Stimulated activated naive CD4-positive, alpha-beta T cell treated with Interleukin-2 at 50 U/mL for 16 hours (primary cell): ENCODE measurements at regions not wholly inside any gene's neighbourhood (a gene's known extent, or its start where the extent isn't known, plus 50 kb on each side); places are given as distances from the start of the nearest gene placed in this dataset.

Source experiments
- DNase-seq: peaks from one replicate; lab custom pipeline; 2025; lab: John Stamatoyannopoulos, UW

GRCh38 chr3:72401005-72401545, 447.2 kb downstream of the SHQ1 start:
- no peak for DNase-seq

DNA sequence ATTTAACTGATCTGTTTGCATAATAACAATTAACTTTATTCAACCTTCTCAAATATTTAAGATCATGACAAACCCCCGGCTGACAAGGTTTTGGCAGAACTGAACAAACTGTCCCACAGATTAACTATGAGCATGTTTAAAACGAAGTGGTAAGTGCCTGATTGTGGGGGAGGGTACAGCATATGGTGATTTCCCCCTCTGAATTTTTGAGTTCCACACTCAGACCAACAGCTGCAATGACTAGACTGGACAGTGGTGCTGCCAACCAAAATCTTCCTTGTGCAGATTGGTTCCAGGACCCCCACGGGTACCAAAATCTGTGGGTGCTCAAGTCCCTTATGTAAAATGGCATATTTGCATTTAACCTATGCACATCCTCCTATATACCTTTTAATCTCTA, 449.5 kb downstream of the SHQ1 start:
- DNase-seq = no peak

GRCh38 chr3:72397586-72397985, 450.7 kb downstream of the SHQ1 start:
- DNase-seq = no peak

GRCh38 chr3:72396899-72397298, 451.3 kb downstream of the SHQ1 start:
- no peak for DNase-seq

- no peak for DNase-seq
These were observed 452.4 kb downstream of the SHQ1 start for GRCh38 chr3:72395776-72396311.

- DNase-seq = no peak
These were observed 454.8 kb downstream of the SHQ1 start for GRCh38 chr3:72393455-72393854.

GRCh38 chr3:72391659-72392058, 456.6 kb downstream of the SHQ1 start:
- no peak for DNase-seq

GRCh38 chr3:72390841-72391240, 457.4 kb downstream of the SHQ1 start:
- DNase-seq = no peak

GRCh38 chr3:72388644-72389043, 459.6 kb downstream of the SHQ1 start:
- no peak for DNase-seq

- DNase-seq = no peak
These were observed 460.1 kb downstream of the SHQ1 start for GRCh38 chr3:72388117-72388516.

DNA sequence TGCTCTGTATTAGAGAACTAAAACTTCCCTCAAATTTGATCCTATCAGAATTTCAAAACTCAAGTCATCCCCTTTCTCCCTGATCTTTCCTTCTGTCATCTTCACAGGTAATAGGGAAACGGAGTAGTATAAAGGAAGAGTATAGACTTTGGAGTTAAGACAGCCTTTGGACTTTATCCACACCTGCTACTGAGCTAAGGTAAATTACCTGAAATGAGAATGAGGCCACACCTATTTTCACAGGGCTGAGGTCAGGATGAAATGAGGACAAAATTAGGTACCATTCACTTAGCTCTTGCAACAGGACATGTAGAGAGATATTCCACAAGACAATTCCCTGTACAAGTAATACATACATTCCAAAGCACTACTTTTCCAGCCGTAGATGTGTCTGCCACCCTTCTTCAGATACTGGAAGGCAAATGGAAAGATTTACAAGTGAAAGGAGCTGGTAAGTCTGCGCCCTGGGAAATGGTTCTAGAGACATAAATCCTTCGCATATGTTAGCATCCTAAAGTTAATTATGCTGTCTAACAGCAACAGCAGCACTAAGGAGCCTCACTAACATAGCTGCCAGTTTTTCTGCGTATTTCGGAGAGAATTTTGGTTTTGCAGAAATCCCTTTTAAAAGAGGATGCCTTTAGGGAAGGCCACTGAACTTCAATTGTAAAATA, 461.8 kb downstream of the SHQ1 start:
- DNase-seq = no peak

DNA sequence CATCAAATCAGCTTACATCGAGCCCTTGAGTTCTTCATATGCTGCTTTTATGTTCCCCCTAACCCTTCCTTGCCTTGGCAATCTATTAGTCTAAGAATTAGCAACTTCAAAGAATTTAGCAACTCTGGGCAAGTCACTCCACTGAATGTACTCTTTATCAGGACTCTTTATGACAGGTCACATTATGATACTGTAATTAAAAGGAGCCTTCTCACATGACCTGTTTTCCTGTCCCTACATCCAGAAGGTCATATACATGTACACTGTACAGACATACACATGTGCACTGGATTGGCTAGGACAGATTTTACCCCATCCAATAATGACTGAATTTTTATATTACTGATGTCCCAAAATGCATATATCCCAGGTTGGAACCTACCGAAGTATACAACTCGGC, 463.1 kb downstream of the SHQ1 start:
- DNase-seq = no peak

DNA sequence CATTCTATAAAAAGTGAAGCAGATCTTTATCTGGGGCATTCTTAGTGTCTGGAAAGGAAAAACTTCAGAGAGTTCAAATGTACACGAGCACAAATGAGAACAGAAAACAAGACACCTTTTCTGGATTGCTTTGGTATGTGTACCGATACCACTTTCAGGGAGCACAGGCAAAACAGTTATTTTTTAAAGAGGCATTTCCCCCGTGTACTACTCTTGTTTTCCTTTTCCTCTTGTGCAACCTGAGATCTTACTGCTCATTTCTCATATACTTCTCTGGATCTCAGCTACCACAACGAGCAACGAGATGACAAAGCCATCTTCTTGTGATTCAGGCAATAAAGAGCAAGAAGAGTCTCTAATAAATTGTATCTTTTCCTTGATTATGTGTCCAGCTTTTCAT, 463.6 kb downstream of the SHQ1 start:
- DNase-seq = no peak

- DNase-seq = no peak
These were observed 464.4 kb downstream of the SHQ1 start for GRCh38 chr3:72383883-72384282.

- no peak for DNase-seq
These were observed 465.0 kb downstream of the SHQ1 start for GRCh38 chr3:72383230-72383629.

DNA sequence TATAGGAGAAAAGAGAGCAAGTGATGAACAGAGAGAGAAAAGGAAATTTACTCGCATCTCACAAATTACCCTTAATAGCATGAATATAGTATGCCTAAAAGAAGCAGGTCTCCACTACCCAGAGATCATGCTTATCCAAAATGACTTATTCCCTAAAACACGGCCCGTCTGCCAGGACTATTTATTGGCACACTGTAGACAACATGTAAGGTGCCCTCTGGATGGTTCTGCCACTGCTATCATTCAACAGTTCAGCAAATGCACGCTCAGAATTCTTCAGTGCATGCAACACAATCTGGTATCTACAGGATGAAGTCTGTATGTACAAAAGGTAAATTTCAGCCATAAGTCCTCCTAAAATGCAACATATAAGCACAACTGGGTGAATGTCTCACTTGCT, 465.8 kb downstream of the SHQ1 start:
- DNase-seq = no peak

DNA sequence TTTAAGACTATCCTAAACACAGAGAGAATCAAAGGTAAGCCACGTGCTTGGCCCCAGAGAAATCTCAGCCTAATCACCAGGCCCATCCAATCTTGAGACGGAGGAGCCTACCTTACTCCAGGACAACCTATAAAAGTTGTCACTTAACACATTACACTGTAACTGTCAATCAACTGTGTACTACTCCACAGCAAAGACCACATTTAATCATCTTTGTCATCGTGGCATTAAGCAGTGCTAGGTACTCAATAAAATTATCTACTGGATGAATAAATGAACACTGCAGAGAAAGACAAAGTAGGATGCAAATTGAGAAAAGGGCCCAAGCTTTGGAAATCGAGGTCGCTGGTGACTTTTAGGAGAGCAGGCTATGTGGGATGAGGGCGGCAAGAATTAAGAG, 466.7 kb downstream of the SHQ1 start:
- no peak for DNase-seq

DNA sequence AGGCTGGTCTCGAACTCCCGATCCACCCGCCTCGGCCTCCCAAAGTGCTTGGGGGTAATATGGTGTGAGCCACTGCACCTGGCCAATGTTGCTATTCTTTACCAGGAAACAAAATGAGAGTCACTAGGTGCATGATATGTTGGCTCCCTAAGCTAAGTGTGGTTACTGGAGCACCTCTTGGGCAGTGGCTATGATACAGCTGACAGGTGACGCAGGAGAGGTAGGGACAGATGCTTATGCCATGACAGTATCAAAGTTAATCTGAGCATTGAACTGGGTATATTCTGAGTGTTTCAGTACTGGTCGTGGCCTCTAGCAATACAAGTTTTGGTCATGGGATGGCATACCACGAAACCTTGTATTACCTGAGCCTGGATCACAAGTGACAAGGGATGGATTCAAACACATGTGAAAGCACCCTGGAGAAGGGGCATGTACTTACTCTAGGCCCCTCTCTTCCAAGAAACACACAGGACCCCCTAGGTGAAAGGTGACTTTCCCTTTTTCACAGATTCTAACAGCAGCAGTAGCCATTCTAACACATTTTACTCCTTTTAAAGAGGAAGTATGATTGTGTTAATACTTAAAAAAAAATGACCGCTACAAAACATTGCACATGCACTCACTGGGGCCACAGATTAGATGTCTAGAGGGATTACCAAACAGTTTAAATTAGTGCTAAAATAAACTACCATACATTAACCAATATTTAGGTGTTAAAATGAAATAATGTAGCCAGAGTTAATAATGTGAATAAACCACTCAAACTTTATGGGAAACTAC, 467.3 kb downstream of the SHQ1 start:
- DNase-seq = no peak

- DNase-seq = no peak
These were observed 468.1 kb downstream of the SHQ1 start for GRCh38 chr3:72380193-72380592.

DNA sequence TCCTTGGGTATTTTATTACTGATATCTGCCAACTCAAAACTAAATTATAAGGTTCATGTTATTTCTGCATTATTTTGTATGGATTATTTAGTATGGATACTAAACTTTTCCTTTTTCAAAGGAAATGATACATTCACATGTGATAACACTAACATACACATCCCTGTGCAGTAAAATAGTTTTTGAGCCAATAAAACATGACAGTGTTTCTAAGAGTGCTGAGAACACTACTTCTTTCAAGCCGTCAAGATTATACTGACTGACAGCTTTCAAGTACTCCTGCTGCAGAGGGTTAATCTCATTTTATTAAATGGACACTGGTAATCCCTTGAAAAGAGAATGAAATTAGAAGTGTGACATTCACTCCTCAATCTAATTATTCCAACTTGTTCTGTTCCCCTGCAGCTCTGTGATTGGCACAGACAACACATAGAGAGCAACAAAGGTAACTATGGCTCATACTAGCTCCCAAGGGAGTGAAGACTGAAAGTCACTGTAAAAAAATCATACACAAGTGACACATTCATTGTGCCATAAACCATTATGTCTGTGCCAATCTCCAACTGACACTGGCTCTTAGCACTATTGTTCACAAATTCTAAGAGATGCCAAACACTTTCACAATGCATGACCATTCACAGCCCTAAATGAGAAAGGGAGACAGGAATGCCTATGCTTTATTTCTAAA, 468.6 kb downstream of the SHQ1 start:
- no peak for DNase-seq

- DNase-seq = no peak
These were observed 470.0 kb downstream of the SHQ1 start for GRCh38 chr3:72378287-72378686.

DNA sequence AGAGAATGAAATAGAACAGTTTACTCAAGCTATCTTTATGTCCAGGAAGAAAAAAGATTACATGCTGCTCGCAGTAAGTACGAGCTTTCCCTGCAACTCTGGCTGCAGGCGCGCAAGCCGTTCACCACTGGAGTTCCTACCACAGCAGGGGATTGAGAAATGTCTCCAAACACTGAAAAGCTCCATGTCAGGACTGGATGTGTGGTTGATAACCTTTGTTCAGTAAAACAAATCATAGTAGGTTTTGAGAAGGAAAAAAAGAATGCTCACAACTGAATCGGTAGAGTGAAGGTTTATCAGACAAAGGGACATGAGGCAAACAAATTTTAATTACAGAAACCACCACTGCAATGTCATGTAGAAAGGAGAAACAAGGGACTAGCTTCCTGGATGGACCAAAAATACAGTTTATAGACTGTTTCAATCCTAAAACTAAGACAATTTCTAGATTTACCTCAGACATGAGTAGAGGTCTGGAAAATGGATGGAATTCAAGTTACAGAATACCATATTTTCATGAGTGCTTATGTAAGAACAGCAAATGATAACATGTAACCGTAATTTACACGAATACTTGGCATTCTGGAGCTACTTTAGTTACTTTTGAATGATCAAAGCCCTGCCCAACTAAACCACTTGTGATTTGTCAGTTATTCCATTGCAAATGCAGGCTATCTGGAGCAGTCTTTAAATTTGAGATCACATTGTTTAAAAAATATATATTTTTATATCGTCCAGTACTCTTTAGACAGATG, 471.1 kb downstream of the SHQ1 start:
- no peak for DNase-seq
